Kidney epithelial cell (primary cell): ENCODE measurements at regions not wholly inside any gene's neighbourhood (a gene's known extent, or its start where the extent isn't known, plus 50 kb on each side); places are given as distances from the start of the nearest gene placed in this dataset.
"Not testable (repeated sequence)": the region's sequence is repeated elsewhere in the genome, so short reads cannot be mapped to it uniquely, and the experiment has no call there.

Experiments
- DNase-seq: peaks from one replicate; pipeline ENCODE4 v3.0.0-alpha.2; 2010; ENCODE audit warnings: low read depth
- H3K27me3 ChIP-seq: 2 replicates; pipeline ENCODE4 v1.6.0; 2011; ENCODE audit warnings: low read length; ENCODE audit not compliant: control insufficient read depth, insufficient read depth
- H3K36me3 ChIP-seq: 2 replicates; pipeline ENCODE4 v1.5.1; 2011; ENCODE audit warnings: low read length; ENCODE audit not compliant: control insufficient read depth, insufficient read depth
- H3K4me3 ChIP-seq: 2 replicates; pipeline ENCODE4 v1.5.1; 2011; ENCODE audit warnings: low read depth, mild to moderate bottlenecking, control low read depth, low read length
- TF ChIP-seq, protein P1 (sequence below): IDR thresholded peaks from 2 replicates; pipeline ENCODE4 v1.5.1; 2011; ENCODE audit warnings: mild to moderate bottlenecking, moderate library complexity, low read length, control low read depth, inconsistent platforms; ENCODE audit not compliant: insufficient read depth, poor library complexity, severe bottlenecking

- H3K4me3 ChIP-seq = no peak overlapping the region
- H3K36me3 ChIP-seq = no peaks in the 10 kb centered on the region
- DNase-seq = no peak
- H3K27me3 ChIP-seq = no peaks in the 10 kb centered on the region
- TF ChIP-seq, protein P1, sequence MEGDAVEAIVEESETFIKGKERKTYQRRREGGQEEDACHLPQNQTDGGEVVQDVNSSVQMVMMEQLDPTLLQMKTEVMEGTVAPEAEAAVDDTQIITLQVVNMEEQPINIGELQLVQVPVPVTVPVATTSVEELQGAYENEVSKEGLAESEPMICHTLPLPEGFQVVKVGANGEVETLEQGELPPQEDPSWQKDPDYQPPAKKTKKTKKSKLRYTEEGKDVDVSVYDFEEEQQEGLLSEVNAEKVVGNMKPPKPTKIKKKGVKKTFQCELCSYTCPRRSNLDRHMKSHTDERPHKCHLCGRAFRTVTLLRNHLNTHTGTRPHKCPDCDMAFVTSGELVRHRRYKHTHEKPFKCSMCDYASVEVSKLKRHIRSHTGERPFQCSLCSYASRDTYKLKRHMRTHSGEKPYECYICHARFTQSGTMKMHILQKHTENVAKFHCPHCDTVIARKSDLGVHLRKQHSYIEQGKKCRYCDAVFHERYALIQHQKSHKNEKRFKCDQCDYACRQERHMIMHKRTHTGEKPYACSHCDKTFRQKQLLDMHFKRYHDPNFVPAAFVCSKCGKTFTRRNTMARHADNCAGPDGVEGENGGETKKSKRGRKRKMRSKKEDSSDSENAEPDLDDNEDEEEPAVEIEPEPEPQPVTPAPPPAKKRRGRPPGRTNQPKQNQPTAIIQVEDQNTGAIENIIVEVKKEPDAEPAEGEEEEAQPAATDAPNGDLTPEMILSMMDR = no peak
These were observed 951.5 kb downstream of the KCNT2 start for GRCh38 chr1:195656780-195657179.

GRCh38 chr1:195648875-195649274 lies 959.4 kb downstream of the KCNT2 start:
- not testable (repeated sequence) for DNase-seq, H3K36me3 ChIP-seq, H3K27me3 ChIP-seq, H3K4me3 ChIP-seq

GRCh38 chr1:195637539-195637938 lies 970.7 kb downstream of the KCNT2 start:
- H3K4me3 ChIP-seq = no peak overlapping the region
- TF ChIP-seq, protein P1 = no peak
- H3K27me3 ChIP-seq = no peaks in the 10 kb centered on the region
- H3K36me3 ChIP-seq = no peaks in the 10 kb centered on the region
- no peak for DNase-seq

GRCh38 chr1:195618287-195618686 lies 990.0 kb downstream of the KCNT2 start:
- no peak for DNase-seq
- TF ChIP-seq, protein P1 = no peak
- Histone ChIP-seq H3K36me3 (no peaks in the 10 kb centered on the region), H3K4me3 (no peak overlapping the region), H3K27me3 (no peaks in the 10 kb centered on the region)

DNA sequence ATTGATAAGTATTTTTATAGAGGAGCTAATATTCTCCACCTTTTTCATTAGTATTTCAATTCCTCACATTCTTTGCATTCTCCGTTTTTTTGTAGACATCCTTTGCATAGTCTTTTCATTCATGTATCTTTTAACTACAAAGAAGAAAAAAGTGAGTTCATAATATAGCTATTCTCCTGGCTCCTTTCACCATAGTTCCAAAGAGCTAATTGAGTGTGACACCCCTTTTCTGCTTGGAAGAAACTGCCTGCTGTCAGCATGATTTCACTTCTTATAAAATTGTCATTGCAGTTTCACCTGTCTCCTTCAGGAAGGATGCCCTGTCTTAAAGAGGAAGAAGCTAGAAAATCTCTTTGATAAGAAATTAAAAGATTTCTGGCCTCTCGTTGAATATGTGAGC lies 991.1 kb downstream of the KCNT2 start:
- no peak for DNase-seq
- Histone ChIP-seq H3K36me3 (no peaks in the 10 kb centered on the region), H3K27me3 (no peaks in the 10 kb centered on the region), H3K4me3 (no peak overlapping the region)
- TF ChIP-seq, protein P1 = no peak

DNA sequence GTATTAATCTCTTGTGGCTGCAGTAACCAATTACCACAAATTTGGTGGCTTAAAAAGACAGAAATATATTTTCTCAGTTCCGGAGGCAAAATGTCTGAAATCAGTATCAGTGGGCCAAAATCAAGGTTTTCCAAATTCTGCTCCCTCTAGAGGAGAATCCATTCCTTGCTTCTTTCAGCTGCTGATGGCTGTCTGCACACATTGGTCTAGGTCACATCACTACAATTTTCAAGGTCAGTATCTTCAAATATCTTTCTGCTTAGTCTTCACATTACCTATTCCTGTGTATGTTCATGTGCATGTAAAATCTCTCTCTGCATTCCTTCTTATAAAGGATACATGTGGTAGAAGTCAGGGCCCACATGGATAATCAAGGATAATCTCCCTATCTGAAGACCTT lies 999.4 kb downstream of the KCNT2 start:
- Histone ChIP-seq H3K4me3 (no peak overlapping the region), H3K36me3 (no peaks in the 10 kb centered on the region), H3K27me3 (no peaks in the 10 kb centered on the region)
- TF ChIP-seq, protein P1 = peak; percentile 9
- no peak for DNase-seq

GRCh38 chr1:195606483-195606882 lies 1001.8 kb downstream of the KCNT2 start:
- Histone ChIP-seq H3K27me3 (no peaks in the 10 kb centered on the region), H3K4me3 (no peak overlapping the region), H3K36me3 (no peaks in the 10 kb centered on the region)
- DNase-seq = no peak
- TF ChIP-seq, protein P1 = no peak
